K562 (cell line): ENCODE measurements at regions not wholly inside any gene's neighbourhood (a gene's known extent, or its start where the extent isn't known, plus 50 kb on each side); places are given as distances from the start of the nearest gene placed in this dataset.
A peak's percentile ranks its signal among the peaks of the same experiment; 100 is the strongest.

Experiments used
- BCL6 ChIP-seq: fragments of 250-450 bp; sonication (Bioruptor Pico); IDR thresholded peaks from 2 replicates; pipeline ENCODE4 v1.4.0; 2020
- BRF1 ChIP-seq: IDR thresholded peaks from 3 replicates; pipeline ENCODE4 v1.6.1; 2011; ENCODE audit warnings: borderline replicate concordance, mild to moderate bottlenecking; ENCODE audit not compliant: insufficient read length; ENCODE audit errors: extremely low read depth
- HNRNPUL1 ChIP-seq: fragments of 200-400 bp; formaldehyde crosslinking; IDR thresholded peaks from 2 replicates; pipeline ENCODE4 v1.6.1; 2017; ENCODE audit warnings: low read length
- KDM1A ChIP-seq, 2 experiments: fragments of 450-650 bp; IDR thresholded peaks; 2 replicates each; pipeline ENCODE4 v1.6.1; 2016; ENCODE audit warnings: mild to moderate bottlenecking in 2 of 2
- MAFG ChIP-seq: fragments of 450-650 bp; conservative IDR thresholded peaks from 2 replicates; pipeline ENCODE4 v1.6.1; 2016; ENCODE audit warnings: missing genetic modification characterization, missing compliant biosample characterization
- NFE2L1 ChIP-seq: fragments of 450-650 bp; IDR thresholded peaks from 2 replicates; pipeline ENCODE4 v1.6.1; 2016; ENCODE audit warnings: missing genetic modification characterization, low read depth, mild to moderate bottlenecking, missing compliant biosample characterization, moderate library complexity, borderline replicate concordance
- NR2C1 ChIP-seq, 2 experiments: fragments of 450-650 bp; IDR thresholded peaks; 2 replicates each; pipeline ENCODE4 v1.6.1; 2017; ENCODE audit warnings: mild to moderate bottlenecking in 2 of 2, antibody characterized with exemption in 1 of 2, inconsistent platforms in 1 of 2, missing compliant biosample characterization in 1 of 2, missing genetic modification characterization in 1 of 2
- SAFB ChIP-seq: fragments of 200-400 bp; formaldehyde crosslinking; IDR thresholded peaks from 2 replicates; pipeline ENCODE4 v1.6.1; 2017; ENCODE audit warnings: low read depth, low read length, borderline replicate concordance
- SIX5 ChIP-seq, 2 experiments: IDR thresholded peaks; 2 replicates each; pipeline ENCODE4 v1.6.1; 2011; ENCODE audit warnings: low read length in 2 of 2, borderline replicate concordance in 1 of 2, low read depth in 1 of 2, mild to moderate bottlenecking in 1 of 2, moderate library complexity in 1 of 2; ENCODE audit not compliant: insufficient read depth in 1 of 2
- TFAP4 ChIP-seq: sonication (generic); formaldehyde crosslinking; IDR thresholded peaks from 2 replicates; pipeline ENCODE4 v1.8.0; 2022; ENCODE audit warnings: missing genetic modification reagents, mild to moderate bottlenecking, moderate library complexity, borderline replicate concordance
- ZKSCAN8 ChIP-seq: fragments of 200-800 bp; sonication (Bioruptor generic); IDR thresholded peaks from 2 replicates; pipeline ENCODE4 v1.6.1; 2016; ENCODE audit warnings: missing genetic modification characterization, missing compliant biosample characterization
- ZMIZ1 ChIP-seq, 2 experiments: fragments of 150-350 bp in 1 of 2; IDR thresholded peaks; 2 replicates each; pipeline ENCODE4 v1.6.1; 2012 to 2016; ENCODE audit warnings: low read depth in 2 of 2, low read length in 2 of 2, mild to moderate bottlenecking in 1 of 2, moderate library complexity in 1 of 2
- ZNF644 ChIP-seq: fragments of 200-800 bp; sonication (Bioruptor generic); IDR thresholded peaks from 2 replicates; pipeline ENCODE4 v1.6.1; 2016; ENCODE audit warnings: low read depth, missing genetic modification characterization, missing compliant biosample characterization
- TF ChIP-seq, protein P1 (sequence below): fragments of 150-350 bp; IDR thresholded peaks from 2 replicates; pipeline ENCODE4 v1.6.1; 2014; ENCODE audit warnings: low read depth, mild to moderate bottlenecking, low read length, borderline replicate concordance
- TF ChIP-seq, protein P2 (sequence below): sonication (generic); IDR thresholded peaks from 2 replicates; pipeline ENCODE4 v1.6.1; 2016
- TF ChIP-seq, protein P3 (sequence below): sonication (generic); formaldehyde crosslinking; IDR thresholded peaks from 2 replicates; pipeline ENCODE4 v1.5.0; 2020; ENCODE audit warnings: missing genetic modification reagents

DNA sequence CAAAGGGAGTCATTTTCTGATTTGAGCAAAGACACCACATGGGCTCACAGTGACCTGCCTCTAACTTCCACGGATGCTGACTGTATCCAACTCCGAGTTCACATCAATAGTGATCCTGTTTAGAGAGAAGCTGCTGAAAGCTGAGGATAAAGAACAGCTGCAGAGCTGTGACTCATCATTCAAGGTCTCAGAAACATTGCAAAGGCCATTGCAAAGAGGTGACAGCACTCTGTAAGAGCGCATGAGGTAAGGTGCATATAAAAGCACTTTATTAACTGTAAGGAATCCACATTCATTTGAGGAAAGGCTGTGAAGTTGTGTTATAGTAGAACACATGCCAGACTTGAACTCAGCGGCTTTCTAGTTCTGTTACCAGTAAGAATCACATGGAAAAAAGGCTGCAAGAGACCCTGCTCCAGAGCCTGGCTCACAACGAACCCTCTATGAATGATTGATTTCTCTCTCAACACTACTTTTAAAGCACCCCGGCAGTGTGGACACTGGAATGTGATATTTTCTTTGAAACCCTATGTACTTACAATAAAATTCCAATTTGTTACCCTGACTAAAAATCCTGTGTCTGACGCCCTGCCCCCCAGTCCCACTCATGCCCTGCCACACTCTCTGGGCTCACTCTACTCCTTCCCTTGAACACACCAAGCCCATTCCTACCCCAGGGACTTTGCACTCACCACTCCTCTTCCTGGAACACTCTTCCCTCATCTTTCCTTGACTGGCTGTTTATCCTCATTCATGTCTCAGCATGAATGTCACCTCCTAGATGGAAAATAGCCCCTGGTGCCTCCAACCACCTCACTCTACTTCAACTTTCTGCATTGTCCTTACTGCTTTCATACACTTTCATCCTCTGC, 111.2 kb downstream of the LSM3 start (continued):
- TF ChIP-seq SIX5 (IDR thresholded peaks at IDR 0.05; ENCODE audit: borderline replicate concordance in 1 of 2, insufficient read depth in 1 of 2, low read depth in 1 of 2, low read length in 2 of 2) = no peak
- TF ChIP-seq KDM1A (IDR thresholded peaks at IDR 0.05) = no peak
- no peak for TF ChIP-seq ZKSCAN8 (CRISPR knock-in tag)
- TF ChIP-seq, protein P1, sequence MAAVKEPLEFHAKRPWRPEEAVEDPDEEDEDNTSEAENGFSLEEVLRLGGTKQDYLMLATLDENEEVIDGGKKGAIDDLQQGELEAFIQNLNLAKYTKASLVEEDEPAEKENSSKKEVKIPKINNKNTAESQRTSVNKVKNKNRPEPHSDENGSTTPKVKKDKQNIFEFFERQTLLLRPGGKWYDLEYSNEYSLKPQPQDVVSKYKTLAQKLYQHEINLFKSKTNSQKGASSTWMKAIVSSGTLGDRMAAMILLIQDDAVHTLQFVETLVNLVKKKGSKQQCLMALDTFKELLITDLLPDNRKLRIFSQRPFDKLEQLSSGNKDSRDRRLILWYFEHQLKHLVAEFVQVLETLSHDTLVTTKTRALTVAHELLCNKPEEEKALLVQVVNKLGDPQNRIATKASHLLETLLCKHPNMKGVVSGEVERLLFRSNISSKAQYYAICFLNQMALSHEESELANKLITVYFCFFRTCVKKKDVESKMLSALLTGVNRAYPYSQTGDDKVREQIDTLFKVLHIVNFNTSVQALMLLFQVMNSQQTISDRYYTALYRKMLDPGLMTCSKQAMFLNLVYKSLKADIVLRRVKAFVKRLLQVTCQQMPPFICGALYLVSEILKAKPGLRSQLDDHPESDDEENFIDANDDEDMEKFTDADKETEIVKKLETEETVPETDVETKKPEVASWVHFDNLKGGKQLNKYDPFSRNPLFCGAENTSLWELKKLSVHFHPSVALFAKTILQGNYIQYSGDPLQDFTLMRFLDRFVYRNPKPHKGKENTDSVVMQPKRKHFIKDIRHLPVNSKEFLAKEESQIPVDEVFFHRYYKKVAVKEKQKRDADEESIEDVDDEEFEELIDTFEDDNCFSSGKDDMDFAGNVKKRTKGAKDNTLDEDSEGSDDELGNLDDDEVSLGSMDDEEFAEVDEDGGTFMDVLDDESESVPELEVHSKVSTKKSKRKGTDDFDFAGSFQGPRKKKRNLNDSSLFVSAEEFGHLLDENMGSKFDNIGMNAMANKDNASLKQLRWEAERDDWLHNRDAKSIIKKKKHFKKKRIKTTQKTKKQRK = no peak
- TF ChIP-seq ZMIZ1 (IDR thresholded peaks at IDR 0.05; ENCODE audit: low read depth in 2 of 2, low read length in 2 of 2) = no peak
- TF ChIP-seq NFE2L1 (tag) = no peak
- TF ChIP-seq BCL6 (CRISPR knock-in tag) = no peak
- TF ChIP-seq NR2C1 (IDR thresholded peaks at IDR 0.05) = no peak
- TF ChIP-seq NR2C1 (tag; IDR thresholded peaks at IDR 0.05) = peak; percentile 14; the same call in 1 of the 2 replicates
- TF ChIP-seq BRF1 = no peak
- no peak for TF ChIP-seq HNRNPUL1
- TF ChIP-seq ZNF644 (tag) = no peak
- peak; percentile 83; the same call in 1 of the 2 replicates for TF ChIP-seq TFAP4
- TF ChIP-seq, protein P2, sequence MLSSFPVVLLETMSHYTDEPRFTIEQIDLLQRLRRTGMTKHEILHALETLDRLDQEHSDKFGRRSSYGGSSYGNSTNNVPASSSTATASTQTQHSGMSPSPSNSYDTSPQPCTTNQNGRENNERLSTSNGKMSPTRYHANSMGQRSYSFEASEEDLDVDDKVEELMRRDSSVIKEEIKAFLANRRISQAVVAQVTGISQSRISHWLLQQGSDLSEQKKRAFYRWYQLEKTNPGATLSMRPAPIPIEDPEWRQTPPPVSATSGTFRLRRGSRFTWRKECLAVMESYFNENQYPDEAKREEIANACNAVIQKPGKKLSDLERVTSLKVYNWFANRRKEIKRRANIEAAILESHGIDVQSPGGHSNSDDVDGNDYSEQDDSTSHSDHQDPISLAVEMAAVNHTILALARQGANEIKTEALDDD = no peak
- TF ChIP-seq SAFB = no peak
- TF ChIP-seq, protein P3, sequence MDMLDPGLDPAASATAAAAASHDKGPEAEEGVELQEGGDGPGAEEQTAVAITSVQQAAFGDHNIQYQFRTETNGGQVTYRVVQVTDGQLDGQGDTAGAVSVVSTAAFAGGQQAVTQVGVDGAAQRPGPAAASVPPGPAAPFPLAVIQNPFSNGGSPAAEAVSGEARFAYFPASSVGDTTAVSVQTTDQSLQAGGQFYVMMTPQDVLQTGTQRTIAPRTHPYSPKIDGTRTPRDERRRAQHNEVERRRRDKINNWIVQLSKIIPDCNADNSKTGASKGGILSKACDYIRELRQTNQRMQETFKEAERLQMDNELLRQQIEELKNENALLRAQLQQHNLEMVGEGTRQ (CRISPR knock-in tag) = no peak
- peak; percentile 71 for TF ChIP-seq MAFG (tag)
